Retina (tissue), 1 donor: ENCODE measurements at regions not wholly inside any gene's neighbourhood (a gene's known extent, or its start where the extent isn't known, plus 50 kb on each side); places are given as distances from the start of the nearest gene placed in this dataset.
"Not testable (repeated sequence)": the region's sequence is repeated elsewhere in the genome, so short reads cannot be mapped to it uniquely, and the experiment has no call there.

Experiments
- DNase-seq: peaks from one replicate; pipeline ENCODE4 v3.0.0-alpha.2; 2016

DNA sequence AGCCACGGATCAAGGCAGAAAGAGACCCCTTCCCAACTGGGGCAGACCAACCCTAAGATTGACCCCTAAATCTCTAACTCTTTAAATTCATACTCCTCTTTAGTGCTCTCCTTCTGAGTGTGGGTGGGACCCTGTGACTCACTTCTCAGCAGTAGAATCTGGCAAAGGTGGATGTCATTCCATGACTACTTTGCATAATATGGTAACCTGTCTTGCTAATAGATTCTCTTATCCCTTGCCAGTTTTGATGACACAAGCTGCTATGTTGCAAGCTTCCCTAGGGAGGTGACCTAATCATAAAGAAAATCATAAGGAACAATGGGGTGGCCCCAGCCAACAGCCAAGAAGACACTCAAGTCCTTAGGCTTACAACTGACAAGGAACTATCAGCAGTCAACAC, 155.4 kb upstream of the VWC2 start:
- DNase-seq = no peak

DNA sequence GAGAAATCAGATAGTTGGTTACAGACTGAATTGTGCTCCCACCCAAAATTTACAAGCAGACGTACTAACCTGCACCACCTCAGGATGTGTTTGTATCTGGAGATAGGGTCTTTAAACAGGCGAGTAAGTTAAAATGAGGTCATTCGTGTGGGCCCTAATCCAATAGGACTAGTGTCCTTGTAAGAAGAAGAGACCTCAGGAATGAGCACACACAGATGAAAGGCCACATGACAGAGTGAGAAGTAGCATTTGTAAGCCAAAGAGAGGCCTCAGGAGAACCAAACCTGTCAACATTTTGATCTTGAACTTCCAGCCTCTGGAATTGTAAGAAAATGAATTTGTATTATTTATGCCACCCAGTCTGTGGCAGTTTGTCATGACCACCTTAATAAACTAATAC, 149.5 kb upstream of the VWC2 start:
- no peak for DNase-seq

DNA sequence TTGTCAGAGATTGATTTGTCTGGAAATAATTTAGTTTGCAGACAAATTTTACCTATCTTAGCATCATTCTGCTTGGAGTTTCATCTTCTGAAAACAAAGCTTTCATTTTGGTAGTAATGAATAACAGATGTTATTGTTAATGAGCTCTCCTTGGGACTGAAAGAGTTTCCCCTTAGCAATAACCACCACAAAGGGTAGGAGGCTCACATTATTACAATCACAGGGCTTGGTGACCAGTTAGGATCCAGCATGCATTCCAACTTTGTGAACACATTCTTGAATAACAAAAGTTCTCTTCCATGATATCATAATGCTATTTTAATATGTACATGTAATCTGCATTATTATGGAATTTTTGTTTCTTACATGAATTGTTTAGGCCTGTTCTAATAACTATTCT, 148.8 kb upstream of the VWC2 start:
- no peak for DNase-seq

DNA sequence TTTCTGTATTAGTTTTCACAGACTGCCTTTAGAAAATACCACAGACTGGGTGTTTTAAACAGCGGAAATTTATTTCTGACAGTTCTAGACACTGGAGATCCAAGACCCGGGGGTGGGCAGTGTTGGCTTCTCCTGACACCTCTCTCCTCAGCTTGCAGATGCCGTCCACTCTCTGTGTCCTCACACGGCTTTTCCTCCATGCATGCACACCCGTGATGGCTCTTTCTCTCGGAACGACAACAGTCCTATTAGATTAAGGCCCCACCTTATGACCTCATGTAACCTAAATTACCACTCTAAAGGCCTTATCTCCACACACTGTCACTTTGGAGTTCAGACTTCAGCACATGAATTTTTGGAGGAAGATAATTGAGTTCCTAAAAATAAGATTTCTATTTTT, 142.9 kb upstream of the VWC2 start:
- no peak for DNase-seq

DNA sequence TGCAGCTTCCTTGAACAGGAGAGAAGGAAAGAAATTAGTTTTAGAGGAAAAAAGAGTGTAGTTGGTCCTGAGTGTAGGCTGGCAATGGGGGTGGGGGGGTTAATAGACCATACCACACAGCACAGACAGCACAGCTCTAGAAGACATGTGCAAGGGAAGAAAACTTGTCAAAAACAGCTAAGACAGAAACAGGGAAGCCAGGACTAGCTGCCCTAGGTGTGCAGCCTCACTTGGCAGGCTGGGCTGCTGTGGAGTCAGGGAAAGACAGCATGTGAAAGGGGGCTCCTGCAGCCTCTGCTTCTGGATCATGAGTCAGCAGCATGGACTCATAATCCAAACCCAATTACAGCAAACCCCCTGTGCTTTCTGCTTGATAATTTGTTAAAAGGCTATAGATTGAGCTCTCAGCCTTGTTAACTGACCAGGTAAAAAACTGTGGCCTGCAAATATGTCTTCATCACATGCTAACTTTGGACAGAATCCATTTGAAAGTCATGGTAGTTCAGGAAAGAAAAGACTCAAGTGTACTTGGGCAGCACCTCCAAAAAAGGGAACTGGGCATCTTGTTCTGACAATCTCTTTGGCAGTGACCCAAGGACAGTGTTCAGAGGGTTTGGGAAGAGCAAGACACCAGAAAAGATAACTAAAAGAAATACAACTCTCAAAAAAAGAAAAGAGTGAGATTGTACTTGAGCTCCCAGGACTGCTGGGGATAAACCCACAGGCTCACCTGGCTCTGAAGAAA, 142.2 kb upstream of the VWC2 start:
- DNase-seq = no peak

DNA sequence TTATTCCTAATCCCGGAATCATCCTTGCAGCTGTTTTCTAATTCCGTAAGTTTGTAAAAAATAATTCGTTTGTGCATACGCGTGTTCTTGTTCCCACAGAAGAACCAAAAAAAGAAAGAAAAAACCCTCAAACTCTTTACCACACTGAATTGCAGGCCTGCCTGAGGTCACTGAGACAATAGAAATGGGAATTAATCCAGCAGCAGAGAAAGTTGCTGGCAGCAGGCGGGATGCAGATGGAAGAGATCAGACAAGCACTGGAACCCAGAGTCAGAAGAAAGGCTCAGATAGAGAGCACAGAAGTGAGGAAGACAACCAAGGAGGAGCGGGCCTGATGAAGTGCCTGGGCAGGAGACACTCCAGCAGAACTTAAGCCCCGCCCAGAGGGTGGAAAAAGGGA, 141.5 kb upstream of the VWC2 start:
- DNase-seq = no peak

DNA sequence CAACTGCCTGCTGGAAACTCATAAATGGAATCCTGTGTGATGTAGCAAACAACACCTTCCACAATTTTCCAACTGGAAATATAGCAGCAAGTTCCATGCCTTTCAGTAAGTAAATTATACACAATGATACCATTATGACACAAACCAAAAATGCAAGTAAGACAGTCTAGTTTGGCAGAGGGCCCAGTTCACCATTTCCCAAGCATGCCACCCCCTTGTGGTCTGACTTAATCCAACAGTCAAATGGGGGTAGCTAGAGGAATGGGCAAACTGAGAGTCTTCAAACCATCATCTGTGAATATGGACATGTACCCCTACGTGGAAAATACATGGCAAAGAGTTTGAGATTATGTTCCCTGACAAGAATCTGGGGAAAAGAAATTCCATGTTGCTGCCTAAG, 137.6 kb upstream of the VWC2 start:
- no peak for DNase-seq

DNA sequence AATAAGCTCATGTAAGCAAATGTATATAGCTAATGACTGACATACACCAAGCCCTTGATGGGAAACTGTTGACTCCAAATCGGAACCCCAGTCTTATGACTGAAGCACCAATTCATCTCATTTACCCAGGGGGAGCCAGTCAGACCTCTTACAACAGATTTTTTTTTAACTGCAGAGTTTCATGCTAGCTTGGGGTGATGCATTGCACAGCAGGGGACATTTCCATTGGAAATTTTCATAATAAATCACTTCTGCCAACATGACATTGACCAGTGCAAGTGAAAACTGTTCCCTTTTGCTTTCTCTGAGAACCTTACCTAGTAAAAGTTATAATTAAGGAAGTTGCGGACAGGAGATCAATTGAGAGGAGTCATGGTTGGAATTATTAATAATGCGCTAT, 137.0 kb upstream of the VWC2 start:
- no peak for DNase-seq

DNA sequence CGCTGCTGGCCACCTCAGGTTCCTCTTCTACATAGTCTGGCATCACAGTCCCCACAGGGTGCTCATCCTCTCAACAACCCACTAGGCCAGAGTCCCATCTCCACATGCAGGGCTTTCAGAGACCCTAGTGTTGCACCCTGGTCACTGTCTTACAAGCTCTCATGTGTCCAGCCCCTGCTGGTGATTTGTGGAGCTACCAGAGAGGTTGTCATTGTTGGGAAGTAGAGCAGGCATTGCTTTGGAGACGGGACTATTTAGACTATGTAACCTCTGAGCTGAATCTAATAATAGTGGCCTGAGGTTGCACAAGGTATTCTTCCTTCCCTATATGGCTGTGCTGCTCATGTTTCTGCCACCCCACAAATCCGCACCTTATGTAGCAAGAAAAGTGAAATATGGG, 135.3 kb upstream of the VWC2 start:
- no peak for DNase-seq

DNA sequence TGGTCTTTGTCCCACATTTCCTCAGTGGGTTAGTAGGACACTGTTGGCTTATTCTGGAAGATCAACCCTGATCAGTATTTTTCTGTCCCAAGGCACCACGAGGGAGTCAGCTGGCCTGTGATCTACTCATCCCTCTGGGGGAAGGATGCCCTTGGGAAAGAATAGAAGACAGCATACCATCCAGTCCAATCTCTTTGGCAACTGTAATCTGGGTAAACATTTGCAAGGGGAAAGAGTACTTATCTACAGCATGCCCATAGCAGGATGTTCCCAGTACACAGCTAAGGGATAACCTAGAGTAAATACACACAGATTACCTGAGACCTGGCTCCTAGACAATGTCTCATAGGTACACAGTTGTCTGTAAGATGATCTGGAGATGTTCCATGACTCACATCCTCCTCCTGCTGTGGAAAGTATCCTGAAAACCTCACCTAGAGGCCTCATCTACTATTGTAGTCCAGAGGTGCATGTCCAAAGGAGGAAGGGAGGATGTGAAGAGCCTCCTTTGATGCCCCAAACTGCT, 134.3 kb upstream of the VWC2 start:
- DNase-seq = no peak

DNA sequence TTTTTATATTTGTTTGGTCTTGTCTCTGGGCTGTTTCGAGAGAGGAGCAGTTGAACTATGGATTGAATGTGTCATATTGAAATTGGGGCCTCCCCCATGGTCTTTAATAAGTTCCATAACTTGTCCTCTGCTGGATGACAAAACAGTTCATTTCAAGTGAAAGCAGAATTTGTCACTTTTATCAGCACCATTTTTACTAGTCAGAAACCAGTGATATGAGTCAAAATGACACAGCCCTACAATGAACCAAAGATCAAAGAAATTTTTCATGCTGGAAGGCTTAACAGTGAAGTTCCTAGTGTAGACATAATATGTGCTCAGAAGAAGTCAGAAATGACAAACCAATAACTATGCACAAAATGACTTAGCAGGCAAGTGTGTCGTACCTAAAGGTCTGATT, 133.6 kb upstream of the VWC2 start:
- DNase-seq = no peak

DNA sequence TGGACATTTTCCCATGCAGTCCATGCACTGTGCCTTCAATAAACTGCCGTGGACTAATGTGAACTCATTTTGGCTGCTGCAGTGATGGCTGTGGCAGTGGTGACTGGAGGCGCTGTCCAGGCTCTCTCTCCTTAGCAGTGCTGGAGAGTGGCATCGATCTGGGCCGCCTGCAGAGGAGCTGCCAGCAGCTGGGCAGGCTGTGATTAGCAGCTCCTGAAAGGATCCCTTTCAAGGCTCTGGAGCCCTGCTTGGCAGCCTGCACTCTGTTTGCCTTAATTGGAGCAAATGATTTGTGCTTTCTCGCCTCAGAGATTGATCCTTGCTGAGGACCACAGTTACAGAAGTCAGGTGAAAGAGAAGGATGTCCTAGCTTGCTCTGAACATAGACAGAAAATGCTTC, 130.1 kb upstream of the VWC2 start:
- DNase-seq = peak; percentile 78

DNA sequence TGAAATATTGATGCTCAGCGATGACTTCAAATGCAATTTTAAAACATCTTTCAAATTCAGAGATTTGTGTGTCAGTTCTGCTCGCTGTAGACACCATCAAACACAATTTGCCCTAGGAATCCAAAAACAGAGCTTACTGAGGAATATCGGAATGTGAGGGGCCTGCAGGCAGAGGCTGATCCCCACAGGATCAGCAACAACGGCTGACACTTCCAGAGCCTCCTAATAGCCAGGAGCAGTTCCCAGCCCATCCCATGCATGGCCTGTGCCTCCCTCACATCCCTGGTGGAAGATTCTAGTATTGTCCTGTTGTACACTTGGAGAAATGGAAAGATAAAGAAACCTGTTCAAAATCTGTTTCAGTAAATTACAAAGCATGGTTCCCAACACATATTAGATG, 129.7 kb upstream of the VWC2 start:
- DNase-seq = no peak

DNA sequence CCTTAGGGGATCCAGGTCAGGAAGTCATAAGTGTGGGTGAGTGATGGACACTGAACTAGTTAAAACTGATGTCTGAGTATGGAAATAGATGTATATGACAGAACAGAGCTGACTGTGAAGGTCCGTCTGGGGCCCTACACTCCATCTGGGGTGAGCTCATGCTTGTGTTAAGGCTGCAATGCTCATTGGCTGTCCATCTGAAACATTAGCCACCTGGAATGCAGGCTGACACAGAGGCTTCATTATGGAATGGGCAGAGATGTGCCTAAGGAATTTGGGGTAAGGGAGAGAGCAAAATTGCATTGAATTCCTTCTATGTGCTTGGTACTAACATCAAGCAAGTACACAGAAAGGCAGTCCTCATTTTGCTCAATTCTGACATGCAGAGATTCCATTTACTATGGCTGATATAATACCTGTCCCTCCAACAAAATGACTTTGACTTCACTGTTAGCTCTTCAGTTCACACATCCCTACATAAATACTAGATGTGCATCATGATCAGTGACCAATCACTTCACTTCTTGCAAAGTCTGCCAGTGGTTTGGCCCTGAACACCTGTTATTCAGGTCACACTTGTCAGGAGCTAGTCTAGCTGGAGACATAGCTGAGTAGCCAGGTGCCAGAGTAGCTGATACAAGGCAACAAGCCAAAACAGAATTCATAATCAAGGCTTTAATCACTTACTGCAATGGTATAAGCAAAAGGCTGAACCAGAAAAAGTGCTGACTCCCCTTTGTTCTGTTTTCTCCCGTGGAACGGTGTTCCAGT, 128.9 kb upstream of the VWC2 start:
- peak; percentile 19 for DNase-seq

DNA sequence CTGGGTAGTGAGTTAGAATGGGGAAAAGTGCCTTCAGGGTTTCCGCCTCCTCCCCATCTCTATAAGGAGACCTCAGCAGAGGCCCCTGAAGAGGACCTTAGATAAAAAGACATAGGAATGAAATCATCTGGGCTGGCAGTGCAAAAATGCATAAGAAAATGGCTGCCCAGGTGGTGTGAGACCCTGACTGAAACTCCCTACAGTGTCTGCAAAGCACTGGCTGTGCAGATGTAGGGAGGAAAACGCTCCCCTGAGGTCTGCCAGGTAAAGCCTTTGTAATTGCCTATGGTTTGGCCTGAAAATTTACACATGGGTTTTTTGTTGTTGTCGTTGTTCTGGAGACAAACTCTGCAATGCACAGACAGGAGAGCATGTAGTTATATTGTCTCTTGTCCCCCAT, 128.1 kb upstream of the VWC2 start:
- no peak for DNase-seq

DNA sequence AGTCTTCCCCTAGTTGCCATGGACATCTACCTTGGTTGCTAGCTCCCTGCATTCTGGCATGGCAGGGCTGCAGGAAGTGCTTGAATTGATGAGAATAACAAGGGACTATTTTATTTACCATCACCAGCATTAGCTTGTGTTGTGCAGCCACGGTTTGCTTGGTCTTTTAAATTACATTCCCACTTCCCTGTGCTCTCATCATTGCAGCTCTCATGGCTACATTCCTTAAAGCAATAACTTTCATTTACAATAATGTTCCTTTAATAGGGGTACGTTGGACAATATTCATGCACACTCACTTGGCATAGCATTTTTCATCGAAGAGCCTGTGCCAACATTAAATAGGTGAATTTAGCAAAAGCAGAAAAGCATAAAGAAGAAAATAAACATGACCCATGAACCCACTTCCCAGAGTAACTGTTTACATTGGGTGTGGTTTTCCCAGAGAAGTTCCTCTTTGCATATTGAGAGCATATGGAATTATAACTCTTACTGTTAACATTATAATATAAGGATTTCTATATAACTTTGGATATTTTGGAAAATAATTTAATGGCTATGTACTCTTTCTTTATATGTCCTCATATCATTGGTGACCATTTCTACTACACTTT, 113.2 kb upstream of the VWC2 start:
- DNase-seq = no peak

DNA sequence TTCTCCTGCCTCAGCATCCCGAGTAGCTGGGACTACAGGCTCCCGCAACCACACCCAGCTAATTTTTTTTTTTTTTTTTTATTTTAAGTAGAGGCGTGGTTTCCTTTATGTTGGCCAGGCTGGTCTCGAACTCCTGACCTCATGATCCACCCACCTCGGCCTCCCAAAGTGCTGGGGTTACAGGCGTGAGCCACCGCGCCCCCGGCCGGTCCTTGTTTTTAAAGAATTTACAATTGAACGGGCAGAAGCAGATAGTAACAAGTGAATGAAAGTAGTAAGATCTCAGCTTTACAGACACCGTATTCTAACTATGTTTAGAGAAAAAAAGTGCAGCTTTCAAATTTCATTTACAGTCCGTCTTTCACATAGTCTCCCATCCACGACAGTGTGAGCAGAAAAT, 112.5 kb upstream of the VWC2 start:
- DNase-seq = no peak

DNA sequence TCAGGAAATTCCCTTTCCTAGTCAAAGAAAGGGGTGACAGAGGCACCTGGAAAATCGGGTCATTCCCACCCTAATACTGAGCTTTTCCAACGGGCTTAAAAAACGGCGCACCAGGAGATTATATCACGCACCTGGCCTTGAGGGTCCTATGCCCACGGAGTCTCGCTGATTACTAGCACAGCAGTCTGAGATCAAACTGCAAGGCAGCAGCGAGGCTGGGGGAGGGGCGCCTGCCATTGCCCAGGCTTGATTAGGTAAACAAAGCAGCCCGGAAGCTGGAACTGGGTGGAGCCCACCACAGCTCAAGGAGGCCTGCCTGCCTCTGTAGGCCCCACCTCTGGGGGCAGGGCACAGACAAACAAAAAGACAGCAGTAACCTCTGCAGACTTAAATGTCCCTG, 107.5 kb upstream of the VWC2 start:
- DNase-seq = not testable (repeated sequence)

DNA sequence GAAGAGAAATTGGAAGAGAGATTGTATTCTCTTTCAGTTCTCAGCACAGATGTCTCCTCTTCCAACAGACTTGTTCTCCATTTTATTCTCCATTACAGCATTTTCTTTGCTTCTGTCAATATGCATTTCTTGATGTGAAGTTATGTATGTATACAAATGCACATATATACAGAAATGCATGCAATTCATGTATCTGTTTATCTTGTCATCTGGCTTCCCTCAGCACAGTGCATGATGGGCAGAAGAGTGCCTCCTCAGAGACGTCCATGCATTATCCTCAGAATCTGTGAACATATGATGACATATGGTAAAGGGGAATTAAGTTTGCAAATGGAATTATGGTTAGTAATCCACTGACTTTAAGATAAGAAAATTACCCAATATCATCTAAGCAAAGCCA, 106.7 kb upstream of the VWC2 start:
- DNase-seq = no peak

DNA sequence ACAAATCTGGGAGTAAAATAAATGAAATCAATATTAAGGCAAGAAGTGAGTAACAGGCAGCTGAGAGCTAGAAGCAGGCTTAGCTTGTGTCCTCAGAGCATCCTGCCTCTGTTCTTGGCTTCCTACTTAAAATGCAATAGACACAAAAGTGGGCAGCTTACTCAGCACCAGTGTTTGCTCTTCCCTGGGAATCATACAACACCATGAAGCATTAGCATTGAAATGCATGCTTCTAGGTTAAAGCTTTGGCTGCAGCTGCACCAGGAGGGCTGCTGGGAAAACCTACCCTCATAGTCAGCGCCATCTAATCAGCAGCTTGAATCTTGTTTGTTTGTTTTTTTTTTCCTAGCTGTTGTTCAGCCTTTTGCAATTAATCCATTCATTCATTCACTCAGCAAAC, 104.2 kb upstream of the VWC2 start:
- no peak for DNase-seq

DNA sequence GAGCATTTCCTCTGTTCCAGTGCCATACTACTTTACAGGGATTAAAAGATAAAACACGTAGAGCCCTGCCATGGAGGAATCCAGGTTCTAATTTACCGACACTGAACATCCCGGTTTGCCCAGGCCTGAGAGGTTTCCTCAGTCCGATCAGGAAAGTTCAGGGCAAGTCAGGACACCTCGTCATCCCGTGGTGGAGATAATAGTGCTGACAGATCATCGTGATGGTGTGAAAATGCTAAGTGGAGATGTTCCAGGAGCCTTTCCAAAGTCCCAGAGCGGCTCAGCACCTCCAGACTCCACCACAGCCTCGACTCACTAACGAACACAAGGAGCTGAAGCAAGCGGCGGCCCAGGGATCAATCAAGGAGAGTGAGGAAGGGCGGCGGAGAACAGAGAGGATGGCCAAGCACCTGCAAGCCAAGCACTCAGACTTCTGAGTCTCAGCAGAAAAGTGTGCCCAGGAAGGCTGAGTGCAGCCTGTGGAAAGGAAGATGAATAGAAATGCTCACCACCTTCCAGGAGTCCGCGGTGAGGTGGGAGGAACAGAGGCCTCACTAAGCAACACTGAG, 103.7 kb upstream of the VWC2 start:
- no peak for DNase-seq

DNA sequence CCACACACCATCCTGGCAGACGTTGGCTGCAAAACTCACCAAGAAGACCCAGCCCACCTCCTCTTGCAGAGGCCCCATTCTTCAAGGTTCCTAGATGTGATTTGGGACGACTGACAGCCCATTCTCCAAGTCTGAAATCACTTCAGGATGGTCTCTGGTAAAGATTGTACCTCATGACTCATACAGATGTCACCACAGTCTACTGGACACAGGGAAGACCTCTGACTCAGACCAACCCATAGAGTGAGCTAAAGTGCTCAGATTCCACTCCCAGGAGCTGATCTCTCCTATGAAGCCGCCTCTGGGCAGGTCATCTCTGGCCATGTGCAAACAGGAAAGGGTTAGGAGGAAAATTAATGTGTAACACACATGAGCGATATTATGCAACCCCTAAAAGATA, 102.4 kb upstream of the VWC2 start:
- DNase-seq = no peak

DNA sequence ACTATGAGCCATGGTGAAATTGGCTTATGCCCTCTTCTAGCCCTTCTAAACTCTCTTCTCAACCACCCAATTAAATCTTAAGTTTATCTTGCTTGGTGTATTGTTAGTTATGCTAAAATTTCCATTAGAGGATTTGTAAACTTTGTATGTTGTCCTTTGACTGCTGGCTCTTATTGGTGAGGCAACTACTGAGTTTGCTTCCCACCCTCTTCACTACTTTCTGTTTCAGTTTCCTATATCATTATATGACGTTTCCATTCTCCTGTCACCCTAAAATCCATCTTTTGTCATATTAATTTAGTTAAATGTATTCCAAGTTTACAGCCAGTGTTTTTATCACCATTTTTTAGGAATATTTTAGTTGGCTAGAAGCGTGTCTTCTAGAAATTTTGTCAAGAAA, 80.9 kb upstream of the VWC2 start:
- no peak for DNase-seq

DNA sequence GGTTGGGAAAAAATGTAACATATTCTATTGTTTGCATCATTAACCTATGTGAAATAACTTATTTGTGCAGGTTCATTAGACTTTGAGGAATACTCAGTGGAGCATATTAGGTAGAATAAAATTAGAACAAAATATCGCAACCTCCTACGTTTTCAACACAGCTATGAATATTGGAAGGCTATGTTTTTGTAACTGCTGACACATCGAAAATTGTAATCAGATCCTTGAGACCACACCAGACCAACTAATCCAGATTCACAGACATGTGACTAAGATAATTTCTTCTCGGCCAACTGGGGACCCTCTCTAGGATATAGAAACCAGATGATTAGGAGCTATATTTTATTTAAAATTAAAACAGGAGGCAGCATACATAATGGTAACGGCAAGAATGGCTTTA, 77.5 kb upstream of the VWC2 start:
- no peak for DNase-seq
